ENCODE measurements at regions not wholly inside any gene's neighbourhood (a gene's known extent, or its start where the extent isn't known, plus 50 kb on each side); places are given as distances from the start of the nearest gene placed in this dataset.
A peak's percentile ranks its signal among the peaks of the same experiment; 100 is the strongest.

- no peak for TF ChIP-seq RAD21 (IDR thresholded peaks at IDR 0.05; ENCODE audit: low read depth)
- TF ChIP-seq, protein P1, sequence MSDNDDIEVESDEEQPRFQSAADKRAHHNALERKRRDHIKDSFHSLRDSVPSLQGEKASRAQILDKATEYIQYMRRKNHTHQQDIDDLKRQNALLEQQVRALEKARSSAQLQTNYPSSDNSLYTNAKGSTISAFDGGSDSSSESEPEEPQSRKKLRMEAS (IDR thresholded peaks at IDR 0.05), result no peak
- no peak for TF ChIP-seq EP300 (IDR thresholded peaks at IDR 0.05; ENCODE audit: borderline replicate concordance)
- TF ChIP-seq EGR1 (IDR thresholded peaks at IDR 0.05), result no peak
- no peak for TF ChIP-seq NFIC (IDR thresholded peaks at IDR 0.05)
- no peak for TF ChIP-seq REST (IDR thresholded peaks at IDR 0.05; ENCODE audit: low read depth)
- TF ChIP-seq FOXM1 (IDR thresholded peaks at IDR 0.05; ENCODE audit: borderline replicate concordance, low read depth), result no peak
- no peak for TF ChIP-seq CREB1 (IDR thresholded peaks at IDR 0.05; ENCODE audit: low read depth)
- TF ChIP-seq, protein P2, sequence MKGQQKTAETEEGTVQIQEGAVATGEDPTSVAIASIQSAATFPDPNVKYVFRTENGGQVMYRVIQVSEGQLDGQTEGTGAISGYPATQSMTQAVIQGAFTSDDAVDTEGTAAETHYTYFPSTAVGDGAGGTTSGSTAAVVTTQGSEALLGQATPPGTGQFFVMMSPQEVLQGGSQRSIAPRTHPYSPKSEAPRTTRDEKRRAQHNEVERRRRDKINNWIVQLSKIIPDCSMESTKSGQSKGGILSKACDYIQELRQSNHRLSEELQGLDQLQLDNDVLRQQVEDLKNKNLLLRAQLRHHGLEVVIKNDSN (IDR thresholded peaks at IDR 0.05), result no peak
- no peak for TF ChIP-seq CEBPB (IDR thresholded peaks at IDR 0.05)
- TF ChIP-seq TEAD4 (IDR thresholded peaks at IDR 0.05), result no peak
- no peak for TF ChIP-seq TCF12 (IDR thresholded peaks at IDR 0.05; ENCODE audit: low read depth)
- no peak for TF ChIP-seq TAF1 (IDR thresholded peaks at IDR 0.05; ENCODE audit: low read depth)
- TF ChIP-seq ZBTB7A (IDR thresholded peaks at IDR 0.05; ENCODE audit: low read depth), result no peak
- TF ChIP-seq YY1 (IDR thresholded peaks at IDR 0.05; ENCODE audit: low read depth), result no peak
These were observed 269.4 kb upstream of the IRAK1BP1 start for GRCh38 chr6:78597966-78598365.

DNA sequence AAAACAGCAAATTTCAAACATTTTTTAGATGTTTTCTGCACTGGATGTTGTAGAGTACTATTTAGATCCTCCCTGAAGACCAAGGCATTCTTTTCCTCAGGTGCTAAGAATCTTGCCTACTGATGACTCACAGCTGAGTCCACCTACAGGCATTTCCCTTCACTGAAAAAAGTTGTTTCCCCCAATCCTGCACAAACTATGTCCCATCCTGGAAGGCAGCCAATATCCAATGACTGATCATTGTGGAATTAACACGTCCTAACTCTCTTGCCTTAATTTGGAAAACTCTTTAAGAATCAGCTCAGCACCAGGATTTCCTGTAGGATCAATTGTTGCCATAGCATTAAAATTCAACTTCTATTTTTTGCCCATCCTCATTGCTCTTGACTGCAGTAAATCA lies 268.4 kb upstream of the IRAK1BP1 start:
- TF ChIP-seq, protein P1 (IDR thresholded peaks at IDR 0.05), result 0 out of 2 replicates have a peak, but pooled peaks have one; percentile 38
- TF ChIP-seq ZBTB7A (IDR thresholded peaks at IDR 0.05; ENCODE audit: low read depth) (no peak), TCF12 (IDR thresholded peaks at IDR 0.05; ENCODE audit: low read depth) (peak; percentile 85), EP300 (IDR thresholded peaks at IDR 0.05; ENCODE audit: borderline replicate concordance) (peak; percentile 96), YY1 (IDR thresholded peaks at IDR 0.05; ENCODE audit: low read depth) (no peak), REST (IDR thresholded peaks at IDR 0.05; ENCODE audit: low read depth) (no peak), RAD21 (IDR thresholded peaks at IDR 0.05; ENCODE audit: low read depth) (0 out of 2 replicates have a peak, but pooled peaks have one; percentile 3), TAF1 (IDR thresholded peaks at IDR 0.05; ENCODE audit: low read depth) (no peak), FOXM1 (IDR thresholded peaks at IDR 0.05; ENCODE audit: borderline replicate concordance, low read depth) (peak; percentile 93), CREB1 (IDR thresholded peaks at IDR 0.05; ENCODE audit: low read depth) (no peak), CEBPB (IDR thresholded peaks at IDR 0.05) (no peak), NFIC (IDR thresholded peaks at IDR 0.05) (peak; percentile 96), TEAD4 (IDR thresholded peaks at IDR 0.05) (peak; percentile 90), EGR1 (IDR thresholded peaks at IDR 0.05) (no peak)
- TF ChIP-seq, protein P2 (IDR thresholded peaks at IDR 0.05), result no peak

- TF ChIP-seq, protein P1 (IDR thresholded peaks at IDR 0.05), result no peak
- TF ChIP-seq CREB1 (IDR thresholded peaks at IDR 0.05; ENCODE audit: low read depth) (no peak), NFIC (IDR thresholded peaks at IDR 0.05) (no peak), TAF1 (IDR thresholded peaks at IDR 0.05; ENCODE audit: low read depth) (no peak), ZBTB7A (IDR thresholded peaks at IDR 0.05; ENCODE audit: low read depth) (no peak), EGR1 (IDR thresholded peaks at IDR 0.05) (no peak), EP300 (IDR thresholded peaks at IDR 0.05; ENCODE audit: borderline replicate concordance) (no peak), REST (IDR thresholded peaks at IDR 0.05; ENCODE audit: low read depth) (no peak), CEBPB (IDR thresholded peaks at IDR 0.05) (no peak), TCF12 (IDR thresholded peaks at IDR 0.05; ENCODE audit: low read depth) (no peak), RAD21 (IDR thresholded peaks at IDR 0.05; ENCODE audit: low read depth) (no peak), FOXM1 (IDR thresholded peaks at IDR 0.05; ENCODE audit: borderline replicate concordance, low read depth) (no peak), TEAD4 (IDR thresholded peaks at IDR 0.05) (no peak), YY1 (IDR thresholded peaks at IDR 0.05; ENCODE audit: low read depth) (no peak)
- TF ChIP-seq, protein P2 (IDR thresholded peaks at IDR 0.05), result no peak
These were observed 267.8 kb upstream of the IRAK1BP1 start for GRCh38 chr6:78599526-78599925.

Measured in Ishikawa (cell line).